ENCODE measurements at regions not wholly inside any gene's neighbourhood (a gene's known extent, or its start where the extent isn't known, plus 50 kb on each side); places are given as distances from the start of the nearest gene placed in this dataset.

GRCh38 chr4:136643416-136643815, 888.9 kb downstream of the PCDH18 start:
- no peak for TF ChIP-seq CTCF (IDR thresholded peaks at IDR 0.05)

GRCh38 chr4:136637071-136637777, 895.1 kb downstream of the PCDH18 start:
- ATAC-seq: no peak
- H3K4me1 ChIP-seq: no peaks in the 10 kb centered on the region
- no peak overlapping the region for H3K27ac ChIP-seq
- H3K27me3 ChIP-seq (ENCODE audit: low read depth): no peaks in the 10 kb centered on the region
- DNase-seq: no peak
- intact Hi-C loops (cut with DNase I): no loop called here
- H3K9me3 ChIP-seq: no peaks in the 10 kb centered on the region
- H3K36me3 ChIP-seq: no peaks in the 10 kb centered on the region
- no peak overlapping the region for H3K4me3 ChIP-seq
- TF ChIP-seq CTCF (IDR thresholded peaks at IDR 0.05): no peak

More at GRCh38 chr4:136643416-136643815, 888.9 kb downstream of the PCDH18 start:
- ATAC-seq (no peak), DNase-seq (no peak)
- Histone ChIP-seq H3K4me3 (no peak overlapping the region), H3K9me3 (no peaks in the 10 kb centered on the region), H3K36me3 (no peaks in the 10 kb centered on the region), H3K27me3 (ENCODE audit: low read depth) (no peaks in the 10 kb centered on the region), H3K4me1 (no peaks in the 10 kb centered on the region), H3K27ac (no peak overlapping the region)
- intact Hi-C loops (cut with DNase I): no loop called here

- no peak for ATAC-seq
- TF ChIP-seq CTCF (IDR thresholded peaks at IDR 0.05): no peak
- intact Hi-C loops (cut with DNase I): no loop called here
- no peaks in the 10 kb centered on the region for H3K4me1 ChIP-seq
- H3K36me3 ChIP-seq: no peaks in the 10 kb centered on the region
- no peaks in the 10 kb centered on the region for H3K27me3 ChIP-seq (ENCODE audit: low read depth)
- DNase-seq: no peak
- no peak overlapping the region for H3K4me3 ChIP-seq
- no peaks in the 10 kb centered on the region for H3K9me3 ChIP-seq
- no peak overlapping the region for H3K27ac ChIP-seq
Measured at GRCh38 chr4:136636155-136636554, 896.1 kb downstream of the PCDH18 start.

- Histone ChIP-seq H3K27me3 (ENCODE audit: low read depth) (no peaks in the 10 kb centered on the region), H3K4me1 (no peaks in the 10 kb centered on the region), H3K27ac (no peak overlapping the region), H3K9me3 (no peaks in the 10 kb centered on the region), H3K36me3 (no peaks in the 10 kb centered on the region), H3K4me3 (no peak overlapping the region)
- intact Hi-C loops (cut with DNase I): no loop called here
- no peak for TF ChIP-seq CTCF (IDR thresholded peaks at IDR 0.05)
- ATAC-seq (no peak), DNase-seq (no peak)
Measured at GRCh38 chr4:136634121-136634520, 898.2 kb downstream of the PCDH18 start.

- no peak overlapping the region for H3K4me3 ChIP-seq
- no peaks in the 10 kb centered on the region for H3K27me3 ChIP-seq (ENCODE audit: low read depth)
- no peaks in the 10 kb centered on the region for H3K4me1 ChIP-seq
- DNase-seq: no peak
- no peaks in the 10 kb centered on the region for H3K9me3 ChIP-seq
- H3K27ac ChIP-seq: no peak overlapping the region
- TF ChIP-seq CTCF (IDR thresholded peaks at IDR 0.05): no peak
- no peak for ATAC-seq
- H3K36me3 ChIP-seq: no peaks in the 10 kb centered on the region
- intact Hi-C loops (cut with DNase I): no loop called here
Measured at GRCh38 chr4:136599890-136600289, 932.4 kb downstream of the PCDH18 start.

Data from lower lobe of right lung (tissue), 2 donors.